ENCODE measurements at regions not wholly inside any gene's neighbourhood (a gene's known extent, or its start where the extent isn't known, plus 50 kb on each side); places are given as distances from the start of the nearest gene placed in this dataset.

- no peak for DNase-seq
Measured at GRCh38 chr15:70210076-70210475, 112.4 kb upstream of the TLE3 start.

- no peak for DNase-seq
Measured at GRCh38 chr15:70209499-70209898, 111.8 kb upstream of the TLE3 start.

- no peak for DNase-seq
Measured at GRCh38 chr15:70208332-70208731, 110.6 kb upstream of the TLE3 start.

- DNase-seq = no peak
Measured at GRCh38 chr15:70206668-70207067, 109.0 kb upstream of the TLE3 start.

GRCh38 chr15:70204652-70205051 lies 106.9 kb upstream of the TLE3 start:
- DNase-seq = no peak

- DNase-seq = no peak
Measured at GRCh38 chr15:70203981-70204560, 106.4 kb upstream of the TLE3 start.

GRCh38 chr15:70202756-70203155 lies 105.0 kb upstream of the TLE3 start:
- DNase-seq = no peak

- no peak for DNase-seq
Measured at GRCh38 chr15:70201425-70201775, 103.7 kb upstream of the TLE3 start.

GRCh38 chr15:70200511-70201424 lies 103.1 kb upstream of the TLE3 start:
- peak; percentile 92 for DNase-seq

GRCh38 chr15:70199540-70200410 lies 102.1 kb upstream of the TLE3 start:
- DNase-seq = no peak

- DNase-seq = no peak
Measured at GRCh38 chr15:70199124-70199482, 101.4 kb upstream of the TLE3 start.

GRCh38 chr15:70198441-70199123 lies 100.9 kb upstream of the TLE3 start:
- no peak for DNase-seq

GRCh38 chr15:70197945-70198361 lies 100.2 kb upstream of the TLE3 start:
- no peak for DNase-seq

- no peak for DNase-seq
Measured at GRCh38 chr15:70197318-70197944, 99.7 kb upstream of the TLE3 start.

- DNase-seq = no peak
Measured at GRCh38 chr15:70196372-70197316, 98.9 kb upstream of the TLE3 start.

GRCh38 chr15:70195587-70196305 lies 98.0 kb upstream of the TLE3 start:
- DNase-seq = no peak

GRCh38 chr15:70195171-70195570 lies 97.5 kb upstream of the TLE3 start:
- DNase-seq = no peak

- DNase-seq = no peak
Measured at GRCh38 chr15:70194266-70194665, 96.5 kb upstream of the TLE3 start.

GRCh38 chr15:70193734-70194133 lies 96.0 kb upstream of the TLE3 start:
- no peak for DNase-seq

- no peak for DNase-seq
Measured at GRCh38 chr15:70192490-70192889, 94.8 kb upstream of the TLE3 start.

- no peak for DNase-seq
Measured at GRCh38 chr15:70192041-70192440, 94.3 kb upstream of the TLE3 start.

Measured in NCI-H2081 treated with DMSO at 0.1 percent for 48 hours (cell line).